LNCaP clone FGC (cell line): ENCODE measurements at regions not wholly inside any gene's neighbourhood (a gene's known extent, or its start where the extent isn't known, plus 50 kb on each side); places are given as distances from the start of the nearest gene placed in this dataset.

ENCODE experiments used
- DNase-seq: peaks from one replicate; pipeline ENCODE4 v3.0.0-alpha.2; 2011; ENCODE audit warnings: low read depth
- H3K4me3 ChIP-seq: 2 replicates; pipeline ENCODE4 v1.5.1; 2011; ENCODE audit warnings: mild to moderate bottlenecking, low read depth, low read length, control low read depth
- TF ChIP-seq, protein P1 (sequence below): IDR thresholded peaks from 2 replicates; pipeline ENCODE4 v1.5.1; 2012; ENCODE audit warnings: mild to moderate bottlenecking; ENCODE audit not compliant: control insufficient read depth, insufficient read depth; ENCODE audit errors: extremely low read depth

DNA sequence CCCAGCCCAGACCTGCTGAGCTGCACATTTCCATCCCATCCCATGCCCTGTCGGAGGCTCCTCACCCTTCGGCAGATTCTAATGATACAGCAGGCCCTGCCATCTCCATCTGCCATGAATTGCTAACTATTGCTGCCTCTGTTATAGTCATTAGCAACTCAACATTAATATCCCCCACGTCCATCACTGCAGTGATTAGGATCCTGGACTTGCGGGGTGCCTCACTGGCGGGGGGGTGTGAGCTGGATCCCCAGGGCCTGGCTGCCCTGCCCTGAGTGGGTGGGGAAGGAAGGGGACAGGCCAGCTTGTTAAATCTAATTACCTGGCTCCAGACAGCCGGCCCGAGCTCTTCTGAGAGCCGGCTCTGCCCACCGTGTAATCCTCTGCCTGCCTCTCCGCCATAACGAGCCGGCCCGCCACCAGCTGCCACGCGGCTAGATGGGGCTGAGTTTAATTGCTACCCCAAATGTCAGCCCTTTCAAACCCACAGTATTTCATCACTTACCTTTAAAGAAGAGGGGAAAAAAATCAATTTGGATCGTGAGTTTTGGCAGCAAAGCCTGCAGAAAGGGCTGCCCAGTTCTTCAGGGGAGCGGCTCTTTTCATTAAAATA, 227.3 kb upstream of the CSF3R start:
- no peak overlapping the region for H3K4me3 ChIP-seq
- DNase-seq = no peak
- TF ChIP-seq, protein P1, sequence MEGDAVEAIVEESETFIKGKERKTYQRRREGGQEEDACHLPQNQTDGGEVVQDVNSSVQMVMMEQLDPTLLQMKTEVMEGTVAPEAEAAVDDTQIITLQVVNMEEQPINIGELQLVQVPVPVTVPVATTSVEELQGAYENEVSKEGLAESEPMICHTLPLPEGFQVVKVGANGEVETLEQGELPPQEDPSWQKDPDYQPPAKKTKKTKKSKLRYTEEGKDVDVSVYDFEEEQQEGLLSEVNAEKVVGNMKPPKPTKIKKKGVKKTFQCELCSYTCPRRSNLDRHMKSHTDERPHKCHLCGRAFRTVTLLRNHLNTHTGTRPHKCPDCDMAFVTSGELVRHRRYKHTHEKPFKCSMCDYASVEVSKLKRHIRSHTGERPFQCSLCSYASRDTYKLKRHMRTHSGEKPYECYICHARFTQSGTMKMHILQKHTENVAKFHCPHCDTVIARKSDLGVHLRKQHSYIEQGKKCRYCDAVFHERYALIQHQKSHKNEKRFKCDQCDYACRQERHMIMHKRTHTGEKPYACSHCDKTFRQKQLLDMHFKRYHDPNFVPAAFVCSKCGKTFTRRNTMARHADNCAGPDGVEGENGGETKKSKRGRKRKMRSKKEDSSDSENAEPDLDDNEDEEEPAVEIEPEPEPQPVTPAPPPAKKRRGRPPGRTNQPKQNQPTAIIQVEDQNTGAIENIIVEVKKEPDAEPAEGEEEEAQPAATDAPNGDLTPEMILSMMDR = no peak

DNA sequence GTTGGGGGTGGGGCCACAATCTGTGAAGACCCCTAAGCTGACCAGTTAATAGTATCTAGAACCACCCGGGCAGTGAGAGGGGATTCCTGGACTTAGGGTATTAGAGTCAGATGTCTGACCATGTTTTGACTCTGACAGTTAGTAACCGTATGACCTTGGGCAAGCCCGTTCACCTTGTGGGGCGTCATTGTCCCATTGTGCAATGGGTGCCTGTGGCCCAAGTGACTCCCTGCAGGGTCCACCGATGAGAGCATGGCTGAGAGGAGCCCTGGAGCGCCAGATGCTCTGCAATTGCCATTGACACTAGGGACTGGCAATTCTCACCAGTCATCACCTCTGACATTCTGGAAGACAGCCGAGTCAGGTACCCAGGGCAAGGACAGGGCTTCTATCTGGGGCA, 225.9 kb upstream of the CSF3R start:
- TF ChIP-seq, protein P1 = no peak
- no peak for DNase-seq
- H3K4me3 ChIP-seq = no peak overlapping the region

DNA sequence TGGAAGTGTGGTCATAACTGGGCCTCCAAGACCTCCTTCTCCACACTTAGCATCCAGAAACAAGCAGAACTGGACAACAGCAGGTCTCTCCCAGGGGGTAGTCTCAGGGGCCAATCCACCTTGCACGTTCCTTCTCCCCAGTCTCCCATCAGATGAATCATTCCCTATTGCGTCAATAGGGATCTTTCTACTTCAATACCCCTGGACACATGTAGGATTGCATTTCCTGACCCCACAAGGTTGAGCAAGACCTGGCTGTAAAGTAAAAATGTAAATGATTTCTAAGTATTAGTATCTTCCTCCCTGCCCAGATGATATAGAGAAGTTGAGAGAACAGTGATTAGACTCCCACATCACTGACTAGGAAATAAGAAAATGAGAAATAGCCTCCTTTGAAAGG, 224.5 kb upstream of the CSF3R start:
- H3K4me3 ChIP-seq = no peak overlapping the region
- TF ChIP-seq, protein P1 = no peak
- no peak for DNase-seq

DNA sequence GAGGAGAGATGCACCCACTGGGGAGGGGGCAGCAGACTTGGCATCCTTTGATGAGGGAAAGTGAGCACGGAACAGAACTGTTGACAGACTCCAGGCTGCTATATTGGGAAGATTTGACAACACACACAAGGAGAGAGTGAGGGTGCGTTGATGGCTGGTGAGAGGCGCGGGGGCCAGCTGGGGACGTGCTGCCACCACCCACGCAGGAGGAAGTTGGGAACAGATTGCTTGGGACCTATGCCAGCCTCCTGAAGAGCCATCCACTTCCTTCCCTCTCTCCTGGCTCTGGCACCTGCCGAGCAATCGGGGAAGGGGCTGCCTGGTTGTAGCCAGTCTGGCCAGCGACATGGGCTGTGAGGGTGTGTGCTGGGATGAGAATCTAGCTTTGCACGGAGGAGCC, 223.7 kb upstream of the CSF3R start:
- TF ChIP-seq, protein P1 = no peak
- no peak for DNase-seq
- no peak overlapping the region for H3K4me3 ChIP-seq

DNA sequence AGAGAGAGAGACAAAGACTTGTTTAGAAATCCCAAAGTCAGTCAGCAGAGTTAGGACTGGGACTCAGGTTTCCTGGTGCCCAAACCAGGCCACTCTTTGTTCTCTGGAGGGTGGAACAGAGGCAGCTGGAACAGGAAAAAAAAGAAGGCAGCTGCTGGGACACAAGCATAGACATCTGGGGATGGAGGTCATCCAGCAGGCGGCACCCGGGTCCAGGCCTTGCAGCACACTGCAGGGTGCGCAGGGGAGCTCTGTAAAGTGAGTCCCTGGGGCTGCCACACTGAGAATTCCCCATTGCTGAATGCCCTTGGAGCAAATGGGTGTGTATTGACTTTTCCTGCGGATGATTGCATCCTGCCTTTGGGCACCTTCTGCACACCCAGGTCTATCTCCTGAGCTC, 222.9 kb upstream of the CSF3R start:
- DNase-seq = no peak
- TF ChIP-seq, protein P1 = 0 out of 2 replicates have a peak, but pooled peaks have one; percentile 12
- H3K4me3 ChIP-seq = no peak overlapping the region

DNA sequence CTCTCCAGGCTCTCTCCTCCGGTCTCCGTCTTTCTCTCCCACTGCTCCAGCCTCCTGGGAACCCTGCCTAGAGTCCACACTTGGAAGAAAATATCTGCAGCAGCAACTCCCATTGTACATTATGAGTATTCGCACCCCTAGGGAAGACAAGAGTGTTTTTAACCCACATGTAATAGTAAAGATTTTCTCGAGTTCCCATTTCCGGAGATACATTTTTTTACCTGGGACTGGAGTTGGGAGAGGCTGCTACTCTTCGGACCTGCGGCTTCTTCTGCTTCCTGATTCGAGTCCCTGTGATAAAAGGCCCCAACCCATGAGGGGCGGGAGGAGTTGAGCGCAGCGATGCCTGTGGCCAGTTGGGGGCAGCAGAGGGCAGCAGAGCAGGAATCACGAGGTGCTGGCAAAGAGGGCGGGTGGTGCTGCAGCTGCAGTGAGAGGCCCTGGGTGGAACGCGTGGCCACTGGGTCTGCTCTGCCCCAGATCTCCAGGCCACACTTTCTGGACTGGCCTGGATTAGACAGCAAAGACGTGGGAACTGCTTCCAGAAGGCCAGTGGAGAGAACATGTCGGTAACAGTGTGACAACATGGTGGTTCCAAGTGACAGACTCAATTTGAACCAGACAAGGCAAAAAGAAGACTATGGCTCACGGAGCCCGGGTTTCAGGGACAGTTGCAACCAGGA, 221.0 kb upstream of the CSF3R start:
- TF ChIP-seq, protein P1 = peak; percentile 100

DNA sequence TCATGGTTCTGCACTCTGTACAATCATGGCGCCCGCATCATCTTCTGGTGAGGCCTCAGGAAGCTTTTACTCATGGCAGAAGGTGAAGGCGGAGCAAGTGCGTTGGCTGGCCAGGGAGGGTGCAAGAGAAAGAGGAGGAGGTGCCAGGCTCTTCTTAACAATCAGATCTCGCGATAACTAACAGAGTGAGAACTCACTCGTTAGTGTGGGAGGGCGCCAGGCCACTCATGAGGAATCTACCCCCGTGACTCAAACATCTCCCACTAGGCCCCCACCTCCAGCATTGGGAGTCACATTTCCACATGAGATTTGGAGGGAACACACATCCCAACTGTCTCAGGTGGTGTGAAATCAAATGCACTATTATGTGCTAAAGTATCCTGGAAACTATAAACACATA, 220.2 kb upstream of the CSF3R start:
- no peak for DNase-seq
- no peak overlapping the region for H3K4me3 ChIP-seq
- TF ChIP-seq, protein P1 = no peak

More for the DNA sequence above, 221.0 kb upstream of the CSF3R start:
- DNase-seq = peak; percentile 17
- H3K4me3 ChIP-seq = no peak overlapping the region
